ENCODE measurements at regions not wholly inside any gene's neighbourhood (a gene's known extent, or its start where the extent isn't known, plus 50 kb on each side); places are given as distances from the start of the nearest gene placed in this dataset.

DNA sequence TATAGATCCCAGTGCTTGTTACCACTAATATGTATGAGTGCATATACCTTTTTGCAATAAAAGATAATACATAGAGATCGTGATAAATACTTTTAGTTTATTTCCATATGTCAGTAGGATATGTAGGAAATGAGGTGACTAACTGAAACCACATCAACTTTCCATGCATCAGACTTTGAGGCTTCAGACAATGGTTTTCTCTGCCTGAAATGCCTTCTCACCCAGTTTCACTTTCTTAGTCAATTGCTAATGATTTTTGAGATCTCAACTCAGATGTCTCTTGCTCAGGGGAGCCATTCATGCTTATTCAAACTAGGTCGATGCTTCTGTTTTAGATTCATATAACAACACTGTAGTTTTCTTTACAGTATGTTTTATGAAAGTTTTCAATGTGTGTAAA, 626.6 kb upstream of the ADGRB3 start:
- Histone ChIP-seq H3K4me3 (no peak overlapping the region), H3K9me3 (replicated peaks; ENCODE audit: control insufficient read depth, insufficient read depth, low read length) (no peaks in the 10 kb centered on the region), H3K36me3 (ENCODE audit: control insufficient read depth in 2 of 2, insufficient read depth in 2 of 2, low read length in 1 of 2) (no peaks in the 10 kb centered on the region), H3K27ac (ENCODE audit: control insufficient read depth, insufficient read depth) (no peak overlapping the region), H3K4me1 (ENCODE audit: control insufficient read depth, insufficient read depth, low read length) (no peaks in the 10 kb centered on the region), H3K79me2 (ENCODE audit: control insufficient read depth, insufficient read depth, low read length) (no peaks in the 10 kb centered on the region), H3K27me3 (replicated peaks in 1 of 2; ENCODE audit: control insufficient read depth in 2 of 2, insufficient read depth in 2 of 2, low read length in 1 of 2) (no peaks in the 10 kb centered on the region), H2AFZ (ENCODE audit: control insufficient read depth, low read depth, low read length) (no peak overlapping the region), H3K9ac (ENCODE audit: control insufficient read depth, insufficient read depth, low read length) (no peak overlapping the region), H3K4me2 (ENCODE audit: control insufficient read depth, insufficient read depth) (no peak overlapping the region), H4K20me1 (ENCODE audit: control insufficient read depth, insufficient read depth) (no peaks in the 10 kb centered on the region)
- FAIRE-seq: peak; percentile 27
- in situ Hi-C loops (cut with MboI): no loop called here
- no TSS peak for BruUV-seq (replicated peaks)
- intact Hi-C loops (cut with micrococcal nuclease; ENCODE audit: unreplicated experiment): loop anchor here (5.0 kb wide), 1 partner anchor 149 kb away; no protein-coding TSS in a partner anchor
- POLR2A ChIA-PET: no interaction called here
- RAD21 ChIA-PET (ENCODE audit: unreplicated experiment): interaction anchor here (0.8 to 1.0 kb wide), 2 partner anchors 48 to 80 kb away, joined by 3 read pairs; no protein-coding TSS in a partner anchor
- ATAC-seq: peak; percentile 93
- DNase-seq (ENCODE audit: low read depth, low spot score): peak; percentile 9
- 35% methylated on average over 2 of the region's 2 CpGs for WGBS (ENCODE audit: insufficient coverage, insufficient replicate concordance, low lambda C conversion rate, missing lambda C conversion rate)
- SMC1A ChIA-PET (ENCODE audit: uncharacterized antibody, unreplicated experiment): interaction anchor here (0.6 kb wide), 1 partner anchor 184 kb away, joined by 3 read pairs; no protein-coding TSS in a partner anchor
- CTCF ChIA-PET: no interaction called here
- TF ChIP-seq SUZ12 (IDR thresholded peaks at IDR 0.05; ENCODE audit: unreplicated experiment): no peak
- no peak for TF ChIP-seq CBFB (IDR thresholded peaks at IDR 0.05; ENCODE audit: low read depth)
- no peak for TF ChIP-seq SMC3 (IDR thresholded peaks at IDR 0.05; ENCODE audit: borderline replicate concordance, low read length)
- no peak for TF ChIP-seq MTA3 (IDR thresholded peaks at IDR 0.05; ENCODE audit: borderline replicate concordance, low read length)
- no peak for TF ChIP-seq RCOR1 (conservative IDR thresholded peaks at IDR 0.05; ENCODE audit: low read depth, low read length)
- TF ChIP-seq POLR2AphosphoS2 (IDR thresholded peaks at IDR 0.05; ENCODE audit: low read depth, low read length): no peak
- no peak for TF ChIP-seq MXI1 (IDR thresholded peaks at IDR 0.05; ENCODE audit: low read depth, low read length)
- TF ChIP-seq ZNF207 (IDR thresholded peaks at IDR 0.05; ENCODE audit: borderline replicate concordance): no peak
- TF ChIP-seq FOXM1 (IDR thresholded peaks at IDR 0.05; ENCODE audit: low read depth, low read length): peak; percentile 45; the same call in 1 of the 2 replicates
- TF ChIP-seq MTA2 (IDR thresholded peaks at IDR 0.05; ENCODE audit: low read depth): peak; percentile 23; the same call in 1 of the 2 replicates
- TF ChIP-seq POLR2A (IDR thresholded peaks at IDR 0.05; ENCODE audit: low read depth, low read length): no peak
- TF ChIP-seq, protein P1, sequence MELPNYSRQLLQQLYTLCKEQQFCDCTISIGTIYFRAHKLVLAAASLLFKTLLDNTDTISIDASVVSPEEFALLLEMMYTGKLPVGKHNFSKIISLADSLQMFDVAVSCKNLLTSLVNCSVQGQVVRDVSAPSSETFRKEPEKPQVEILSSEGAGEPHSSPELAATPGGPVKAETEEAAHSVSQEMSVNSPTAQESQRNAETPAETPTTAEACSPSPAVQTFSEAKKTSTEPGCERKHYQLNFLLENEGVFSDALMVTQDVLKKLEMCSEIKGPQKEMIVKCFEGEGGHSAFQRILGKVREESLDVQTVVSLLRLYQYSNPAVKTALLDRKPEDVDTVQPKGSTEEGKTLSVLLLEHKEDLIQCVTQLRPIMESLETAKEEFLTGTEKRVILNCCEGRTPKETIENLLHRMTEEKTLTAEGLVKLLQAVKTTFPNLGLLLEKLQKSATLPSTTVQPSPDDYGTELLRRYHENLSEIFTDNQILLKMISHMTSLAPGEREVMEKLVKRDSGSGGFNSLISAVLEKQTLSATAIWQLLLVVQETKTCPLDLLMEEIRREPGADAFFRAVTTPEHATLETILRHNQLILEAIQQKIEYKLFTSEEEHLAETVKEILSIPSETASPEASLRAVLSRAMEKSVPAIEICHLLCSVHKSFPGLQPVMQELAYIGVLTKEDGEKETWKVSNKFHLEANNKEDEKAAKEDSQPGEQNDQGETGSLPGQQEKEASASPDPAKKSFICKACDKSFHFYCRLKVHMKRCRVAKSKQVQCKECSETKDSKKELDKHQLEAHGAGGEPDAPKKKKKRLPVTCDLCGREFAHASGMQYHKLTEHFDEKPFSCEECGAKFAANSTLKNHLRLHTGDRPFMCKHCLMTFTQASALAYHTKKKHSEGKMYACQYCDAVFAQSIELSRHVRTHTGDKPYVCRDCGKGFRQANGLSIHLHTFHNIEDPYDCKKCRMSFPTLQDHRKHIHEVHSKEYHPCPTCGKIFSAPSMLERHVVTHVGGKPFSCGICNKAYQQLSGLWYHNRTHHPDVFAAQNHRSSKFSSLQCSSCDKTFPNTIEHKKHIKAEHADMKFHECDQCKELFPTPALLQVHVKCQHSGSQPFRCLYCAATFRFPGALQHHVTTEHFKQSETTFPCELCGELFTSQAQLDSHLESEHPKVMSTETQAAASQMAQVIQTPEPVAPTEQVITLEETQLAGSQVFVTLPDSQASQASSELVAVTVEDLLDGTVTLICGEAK (IDR thresholded peaks at IDR 0.05; ENCODE audit: borderline replicate concordance): no peak
- TF ChIP-seq NBN (IDR thresholded peaks at IDR 0.05): no peak
- TF ChIP-seq NFIC (IDR thresholded peaks at IDR 0.05; ENCODE audit: low read depth, low read length): peak; percentile 41; the same call in 1 of the 2 replicates
- TF ChIP-seq NFXL1 (IDR thresholded peaks at IDR 0.05; ENCODE audit: borderline replicate concordance): no peak
- TF ChIP-seq, protein P2, sequence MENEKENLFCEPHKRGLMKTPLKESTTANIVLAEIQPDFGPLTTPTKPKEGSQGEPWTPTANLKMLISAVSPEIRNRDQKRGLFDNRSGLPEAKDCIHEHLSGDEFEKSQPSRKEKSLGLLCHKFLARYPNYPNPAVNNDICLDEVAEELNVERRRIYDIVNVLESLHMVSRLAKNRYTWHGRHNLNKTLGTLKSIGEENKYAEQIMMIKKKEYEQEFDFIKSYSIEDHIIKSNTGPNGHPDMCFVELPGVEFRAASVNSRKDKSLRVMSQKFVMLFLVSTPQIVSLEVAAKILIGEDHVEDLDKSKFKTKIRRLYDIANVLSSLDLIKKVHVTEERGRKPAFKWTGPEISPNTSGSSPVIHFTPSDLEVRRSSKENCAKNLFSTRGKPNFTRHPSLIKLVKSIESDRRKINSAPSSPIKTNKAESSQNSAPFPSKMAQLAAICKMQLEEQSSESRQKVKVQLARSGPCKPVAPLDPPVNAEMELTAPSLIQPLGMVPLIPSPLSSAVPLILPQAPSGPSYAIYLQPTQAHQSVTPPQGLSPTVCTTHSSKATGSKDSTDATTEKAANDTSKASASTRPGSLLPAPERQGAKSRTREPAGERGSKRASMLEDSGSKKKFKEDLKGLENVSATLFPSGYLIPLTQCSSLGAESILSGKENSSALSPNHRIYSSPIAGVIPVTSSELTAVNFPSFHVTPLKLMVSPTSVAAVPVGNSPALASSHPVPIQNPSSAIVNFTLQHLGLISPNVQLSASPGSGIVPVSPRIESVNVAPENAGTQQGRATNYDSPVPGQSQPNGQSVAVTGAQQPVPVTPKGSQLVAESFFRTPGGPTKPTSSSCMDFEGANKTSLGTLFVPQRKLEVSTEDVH (IDR thresholded peaks at IDR 0.05; ENCODE audit: low read depth, partially characterized antibody): no peak
- TF ChIP-seq NR2F1 (conservative IDR thresholded peaks at IDR 0.05): no peak
- no peak for TF ChIP-seq NFYA (IDR thresholded peaks at IDR 0.05; ENCODE audit: borderline replicate concordance, low read depth, low read length)
- TF ChIP-seq, protein P3, sequence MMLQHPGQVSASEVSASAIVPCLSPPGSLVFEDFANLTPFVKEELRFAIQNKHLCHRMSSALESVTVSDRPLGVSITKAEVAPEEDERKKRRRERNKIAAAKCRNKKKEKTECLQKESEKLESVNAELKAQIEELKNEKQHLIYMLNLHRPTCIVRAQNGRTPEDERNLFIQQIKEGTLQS (IDR thresholded peaks at IDR 0.05; ENCODE audit: borderline replicate concordance, extremely low read depth, low read depth, low read length): no peak
- TF ChIP-seq DPF2 (IDR thresholded peaks at IDR 0.05): 0 out of 2 replicates have a peak, but pooled peaks have one; percentile 30
